Right cardiac atrium (tissue), 5 donors: ENCODE measurements at regions not wholly inside any gene's neighbourhood (a gene's known extent, or its start where the extent isn't known, plus 50 kb on each side); places are given as distances from the start of the nearest gene placed in this dataset.
"Not testable (repeated sequence)": the region's sequence is repeated elsewhere in the genome, so short reads cannot be mapped to it uniquely, and the experiment has no call there.

ENCODE experiments used
- ATAC-seq, 2 donors: fragments of 200-7000 bp; cut with Tn5 transposase; one replicate each; pipeline versions ENCODE4 v1.8.0 to v1.9.1; 2020; ENCODE audit warnings: moderate library complexity in 2 of 2, mild to moderate bottlenecking in 1 of 2
- DNase-seq, 3 donors: peaks; one replicate each; pipeline ENCODE4 v3.0.0-alpha.2; 2020
- H3K27ac ChIP-seq: one replicate; pipeline ENCODE4 v1.5.1; 2013; ENCODE audit warnings: mild to moderate bottlenecking, low read length, control low read depth, moderate library complexity
- H3K27me3 ChIP-seq: one replicate; pipeline ENCODE4 v1.6.1; 2013; ENCODE audit not compliant: control insufficient read depth, insufficient read depth
- H3K4me1 ChIP-seq: one replicate; pipeline ENCODE4 v1.6.1; 2013; ENCODE audit warnings: low read length; ENCODE audit not compliant: control insufficient read depth, insufficient read depth
- H3K4me3 ChIP-seq: one replicate; pipeline ENCODE4 v1.5.1; 2013; ENCODE audit warnings: low read length, control low read depth
- H3K9me3 ChIP-seq: one replicate; pipeline ENCODE4 v1.6.1; 2013; ENCODE audit warnings: low read length; ENCODE audit not compliant: control insufficient read depth
- WGBS: extraction: QIAGEN DNeasy Blood & Tissue Kit; methylation state at CpG from one replicate; pipeline ENCODE4 v1.1.7; 2013; 5-methylcytosine and 5-hydroxymethylcytosine counted together
- intact Hi-C, 4 donors: fragments of 100-400 bp; cut with DNase I; formaldehyde crosslinking; loops; one replicate each; pipeline versions ENCODE4 v1.11.0 to v1.14.0; 2022 to 2023
- donor health status: healthy with polysubstance abuse.
- donor health status: DM: no; HTN: yes; CAD: no.
- donor health status: DM: no; HTN: no; CAD: no.
- donor health status: DM: no; HTN: yes; CAD: no; lungs with severe emphysema.
- donor health status: DM: yes; HTN: yes; CAD: no.

DNA sequence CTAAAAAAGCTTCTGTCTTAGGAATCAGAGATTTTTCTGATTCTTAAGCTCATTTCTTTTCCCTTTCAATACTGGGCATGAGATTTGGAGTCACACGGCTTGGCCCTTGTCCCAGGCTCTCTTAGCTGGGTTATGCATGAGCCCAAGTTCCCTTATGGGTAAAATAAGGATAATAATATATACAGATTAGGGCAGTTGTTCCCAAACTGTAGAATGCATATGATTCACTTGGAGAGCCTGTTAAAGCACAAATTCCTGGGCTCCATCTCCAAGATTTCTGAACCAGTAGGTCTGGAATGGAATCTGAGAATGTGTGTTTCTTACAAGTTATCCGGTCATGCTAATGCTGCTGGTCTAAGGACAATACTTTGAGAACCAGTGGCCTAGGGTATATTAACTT is 154.0 kb downstream of the REEP3 start:
- DNase-seq: no peak
- ATAC-seq: no peak
- Histone ChIP-seq H3K27ac (no peak overlapping the region), H3K4me3 (no peak overlapping the region), H3K27me3 (no peaks in the 10 kb centered on the region), H3K9me3 (no peaks in the 10 kb centered on the region), H3K4me1 (peaks cover 8% of the 10 kb centered on the region)
- intact Hi-C loops: no loop called here
- WGBS: 75% methylated on average over 2 of the region's 2 CpGs

DNA sequence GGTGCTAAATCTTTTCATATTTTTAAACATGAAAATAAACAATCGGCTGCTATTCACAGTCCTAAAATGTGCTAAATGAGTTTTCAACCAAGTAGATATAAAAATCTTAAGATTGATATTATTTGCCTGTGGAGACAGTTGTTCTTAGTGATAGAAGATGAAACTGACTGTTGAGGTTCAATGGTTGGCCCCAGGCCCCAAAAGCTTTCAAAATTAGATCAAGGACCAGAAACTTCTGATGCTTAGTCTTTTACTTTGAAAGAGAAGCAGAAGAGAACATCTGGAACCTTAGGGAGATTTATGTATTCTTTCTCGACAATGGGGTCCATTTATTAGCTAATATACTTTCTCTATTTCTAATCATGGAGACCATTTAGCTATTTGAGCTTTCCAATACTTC is 155.8 kb downstream of the REEP3 start:
- Histone ChIP-seq H3K27me3 (no peaks in the 10 kb centered on the region), H3K27ac (no peak overlapping the region), H3K4me1 (peaks cover 6% of the 10 kb centered on the region), H3K4me3 (no peak overlapping the region), H3K9me3 (no peaks in the 10 kb centered on the region)
- ATAC-seq: no peak
- intact Hi-C loops: no loop called here
- WGBS: 88% methylated on average over 2 of the region's 2 CpGs
- DNase-seq: no peak

DNA sequence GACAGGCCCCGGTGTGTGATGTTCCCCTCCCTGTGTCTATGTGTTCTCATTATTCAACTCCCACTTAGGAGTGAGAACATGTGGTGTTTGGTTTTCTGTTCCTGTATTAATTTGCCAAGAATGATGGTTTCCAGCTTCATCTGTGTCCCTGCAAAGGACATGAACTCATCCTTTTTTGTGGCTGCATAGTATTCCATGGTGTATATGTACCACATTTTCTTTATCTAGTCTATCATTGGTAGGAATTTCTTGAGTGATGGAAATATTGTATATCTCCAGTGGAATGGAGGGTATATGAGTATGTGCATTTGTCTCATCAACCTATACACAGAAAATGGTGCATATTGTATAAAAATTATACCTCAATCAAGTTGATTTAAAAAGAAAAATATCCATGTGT is 159.3 kb downstream of the REEP3 start:
- ATAC-seq, H3K27ac ChIP-seq, H3K27me3 ChIP-seq, H3K9me3 ChIP-seq, DNase-seq, intact Hi-C loops, H3K4me1 ChIP-seq, H3K4me3 ChIP-seq: not testable (repeated sequence)
- 89% methylated on average over 1 of the region's 1 CpG for WGBS

DNA sequence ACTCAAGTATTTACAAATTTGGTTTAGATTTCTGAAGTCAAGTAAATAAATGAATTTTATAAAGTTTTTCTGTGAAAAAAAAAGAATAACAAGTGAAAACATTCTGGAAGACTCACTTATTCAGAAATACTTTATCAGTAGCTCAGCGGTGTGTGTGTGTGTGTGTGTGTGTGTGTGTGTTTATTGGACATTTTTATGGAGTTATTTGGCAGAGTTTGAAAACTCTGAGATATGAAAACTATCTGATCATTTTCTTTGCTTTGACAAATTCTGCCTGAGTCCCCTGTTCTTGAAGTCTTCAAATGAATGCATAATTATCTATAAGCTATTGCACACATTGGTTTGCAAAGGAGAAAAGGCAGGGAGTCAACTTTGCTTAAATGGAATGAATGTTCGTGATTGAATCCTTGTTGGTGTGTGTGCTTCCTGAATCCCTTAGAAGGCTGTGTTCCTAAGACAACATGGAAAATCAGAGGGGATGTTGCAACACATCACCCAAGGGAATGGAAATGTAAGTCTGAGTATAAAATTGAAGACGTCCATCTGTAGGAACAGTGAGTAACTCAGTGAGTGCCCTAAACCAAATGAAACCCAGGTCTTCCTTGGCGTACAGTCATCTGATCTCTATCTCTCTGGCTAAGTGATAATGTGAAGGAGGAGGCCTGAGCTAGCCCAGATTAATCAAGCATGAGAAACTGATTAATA is 160.9 kb downstream of the REEP3 start:
- 44% methylated on average over 4 of the region's 4 CpGs for whole genome bisulfite sequencing
- intact Hi-C loops: no loop called here
- no peaks in the 10 kb centered on the region for H3K4me1 ChIP-seq
- no peak overlapping the region for H3K27ac ChIP-seq
- no peak overlapping the region for H3K4me3 ChIP-seq
- no peaks in the 10 kb centered on the region for H3K27me3 ChIP-seq
- ATAC-seq: peak; percentile 97 to 98
- no peaks in the 10 kb centered on the region for H3K9me3 ChIP-seq
- DNase-seq: peak; percentile 19 to 71 (median 57)

DNA sequence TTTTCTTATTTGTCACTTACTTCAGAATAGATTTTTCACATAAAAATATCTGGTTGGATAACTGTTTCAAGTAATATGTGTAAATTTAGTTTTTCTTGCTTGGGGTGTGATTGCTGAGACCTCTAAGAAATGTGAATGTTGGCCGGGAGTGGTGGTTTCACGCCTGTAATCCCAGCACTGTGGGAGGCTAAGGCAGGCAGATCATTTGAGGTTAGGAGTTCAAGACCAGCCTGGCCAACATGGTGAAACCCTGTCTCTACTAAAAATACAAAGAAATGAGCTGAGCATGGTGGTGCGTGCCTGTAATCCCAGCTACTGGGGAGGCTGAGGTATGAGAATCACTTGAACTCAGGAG is 161.5 kb downstream of the REEP3 start:
- WGBS: 62% methylated on average over 3 of the region's 3 CpGs
- DNase-seq (peak in 2 of 3 donors; percentile 21 to 56), ATAC-seq (peak; percentile 59 to 66)
- H3K4me1 ChIP-seq, H3K4me3 ChIP-seq, H3K27me3 ChIP-seq, H3K27ac ChIP-seq, intact Hi-C loops, H3K9me3 ChIP-seq: not testable (repeated sequence)

DNA sequence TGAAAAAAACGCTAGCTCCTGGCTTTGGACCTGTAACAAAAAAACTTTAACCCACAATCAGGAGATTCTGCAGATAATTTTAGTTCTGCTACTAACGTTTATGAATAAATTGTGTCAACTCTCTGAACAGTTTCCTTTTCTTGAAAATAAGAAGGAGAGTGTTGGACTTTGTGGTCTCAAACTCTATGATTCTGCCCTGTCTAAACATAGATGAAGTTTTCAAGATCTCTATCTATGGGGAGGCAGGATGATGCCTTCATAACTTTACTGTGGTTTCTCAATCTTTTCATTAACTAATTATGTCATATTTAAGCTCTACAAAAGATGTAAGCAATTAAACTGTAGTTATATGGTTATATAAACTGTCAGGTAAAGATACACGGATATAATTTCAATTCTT is 162.0 kb downstream of the REEP3 start:
- Histone ChIP-seq H3K27me3 (no peaks in the 10 kb centered on the region), H3K4me1 (no peaks in the 10 kb centered on the region), H3K4me3 (no peak overlapping the region), H3K27ac (no peak overlapping the region), H3K9me3 (no peaks in the 10 kb centered on the region)
- no peak for DNase-seq
- 67% methylated on average over 3 of the region's 3 CpGs for WGBS
- ATAC-seq: no peak
- intact Hi-C loops: no loop called here

DNA sequence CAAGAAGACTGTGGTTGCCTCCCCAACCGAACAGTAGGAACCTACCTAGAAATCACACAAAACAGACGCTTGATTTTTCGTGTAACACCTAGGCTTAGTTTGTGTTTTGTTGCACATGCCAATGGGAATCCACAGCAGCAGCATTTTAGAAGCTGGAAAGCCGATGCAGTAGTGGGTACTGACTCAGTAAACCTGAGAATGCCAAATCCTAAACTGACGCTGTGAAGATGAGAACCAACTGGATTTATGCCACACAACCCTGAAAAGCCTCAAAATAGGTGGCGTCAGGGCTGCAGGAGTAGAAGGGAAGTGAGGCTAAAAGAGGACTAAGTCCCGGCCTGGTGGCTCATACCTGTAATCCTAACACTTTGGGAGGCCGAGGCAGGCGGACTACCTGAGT is 162.5 kb downstream of the REEP3 start:
- ATAC-seq: no peak
- Histone ChIP-seq H3K27ac (no peak overlapping the region), H3K4me1 (no peaks in the 10 kb centered on the region), H3K27me3 (no peaks in the 10 kb centered on the region), H3K9me3 (no peaks in the 10 kb centered on the region), H3K4me3 (no peak overlapping the region)
- intact Hi-C loops: no loop called here
- DNase-seq: no peak
- WGBS: 96% methylated on average over 9 of the region's 9 CpGs

DNA sequence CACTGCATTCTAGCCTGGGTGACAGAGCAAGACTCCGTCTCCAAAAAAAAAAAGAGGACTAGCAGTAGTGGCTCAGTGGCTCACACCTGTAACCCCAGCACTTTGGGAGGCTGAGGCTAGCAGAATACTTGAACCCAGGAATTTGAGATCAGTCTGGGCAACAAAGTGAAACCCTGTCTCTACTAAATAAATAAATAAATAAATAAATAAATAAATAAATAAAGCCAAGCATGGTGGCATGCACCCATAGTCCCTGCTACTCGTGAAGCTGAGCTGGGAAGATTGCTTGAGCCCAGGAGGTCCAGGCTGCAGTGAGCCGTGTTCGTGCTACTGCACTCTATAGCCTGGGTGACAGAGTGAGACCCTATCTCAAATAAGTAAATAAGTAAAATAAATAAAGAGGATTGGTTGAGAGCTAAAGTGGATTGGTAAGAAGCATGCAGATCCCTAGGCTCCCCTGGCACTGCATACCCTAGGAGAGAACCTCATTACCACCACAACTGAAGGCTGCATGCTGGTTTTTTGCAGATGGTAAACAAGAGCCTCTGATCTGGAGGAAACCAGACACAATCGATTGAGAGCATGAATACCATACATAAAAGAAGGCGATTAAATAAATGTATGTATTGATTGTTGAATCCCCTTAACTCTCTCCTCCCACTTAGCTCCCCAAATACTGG is 163.2 kb downstream of the REEP3 start:
- Histone ChIP-seq H3K4me3 (no peak overlapping the region), H3K27ac (no peak overlapping the region), H3K27me3 (no peaks in the 10 kb centered on the region), H3K4me1 (no peaks in the 10 kb centered on the region), H3K9me3 (no peaks in the 10 kb centered on the region)
- ATAC-seq (no peak), DNase-seq (no peak)
- intact Hi-C loops: no loop called here
- 92% methylated on average over 6 of the region's 6 CpGs for whole genome bisulfite sequencing

DNA sequence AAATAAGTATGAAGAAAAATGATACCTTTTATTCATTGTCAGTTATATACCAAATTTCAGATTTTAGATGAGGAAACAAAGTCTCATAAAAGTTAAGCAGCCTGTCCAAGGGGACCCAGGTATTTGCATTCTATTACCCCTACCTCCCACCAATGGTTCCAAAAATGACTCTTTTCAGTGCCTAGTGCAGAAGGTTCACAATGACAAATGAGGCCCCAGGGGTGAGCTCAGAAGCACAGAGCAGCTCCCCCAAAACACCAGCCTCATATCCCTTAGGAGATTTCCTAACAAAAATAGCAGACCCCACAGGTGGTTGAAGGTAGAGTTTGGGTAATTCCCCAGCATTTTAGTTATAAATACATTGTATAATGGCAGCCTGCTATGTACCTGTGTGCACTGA is 168.6 kb downstream of the REEP3 start:
- Histone ChIP-seq H3K27ac (no peak overlapping the region), H3K4me3 (no peak overlapping the region), H3K9me3 (no peaks in the 10 kb centered on the region), H3K4me1 (no peaks in the 10 kb centered on the region), H3K27me3 (no peaks in the 10 kb centered on the region)
- ATAC-seq: no peak
- intact Hi-C loops: no loop called here
- DNase-seq: no peak

DNA sequence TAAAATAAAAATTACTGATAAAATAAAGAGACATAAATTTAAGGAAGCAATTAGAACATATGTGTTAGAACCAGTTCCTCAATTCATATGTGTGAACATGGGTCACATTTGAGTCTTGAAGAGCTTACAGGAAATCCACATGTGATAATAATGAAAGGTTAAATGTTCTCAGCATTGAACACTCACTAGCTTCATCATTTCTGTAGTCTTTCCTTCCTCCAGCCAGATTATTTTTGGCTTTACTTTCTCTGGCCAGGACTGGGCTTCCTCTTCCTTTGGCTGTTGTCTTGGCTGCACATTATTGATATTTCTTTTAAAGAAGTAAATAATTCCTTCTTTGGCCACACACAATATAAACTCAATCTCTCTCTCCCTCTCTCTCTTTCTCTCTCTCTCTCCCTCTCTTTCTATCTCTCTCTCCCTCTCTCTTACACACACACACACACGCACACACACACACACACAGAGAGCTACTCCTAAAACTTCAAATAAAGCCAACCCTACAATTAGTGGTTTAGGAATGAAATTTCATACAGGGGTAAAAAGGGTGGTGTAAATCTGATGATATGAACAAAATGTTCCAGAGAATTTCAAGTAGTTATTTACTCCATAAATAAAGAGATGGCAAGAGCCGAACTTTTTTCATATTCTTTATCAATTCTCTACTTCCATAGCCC is 171.2 kb downstream of the REEP3 start:
- no peak overlapping the region for H3K4me3 ChIP-seq
- H3K9me3 ChIP-seq: no peaks in the 10 kb centered on the region
- WGBS: 49% methylated on average over 2 of the region's 2 CpGs
- intact Hi-C loops: no loop called here
- H3K4me1 ChIP-seq: no peaks in the 10 kb centered on the region
- H3K27me3 ChIP-seq: no peaks in the 10 kb centered on the region
- DNase-seq: peak in 1 of 3 donors; percentile 63
- peak; percentile 89 to 95 for ATAC-seq
- no peak overlapping the region for H3K27ac ChIP-seq

DNA sequence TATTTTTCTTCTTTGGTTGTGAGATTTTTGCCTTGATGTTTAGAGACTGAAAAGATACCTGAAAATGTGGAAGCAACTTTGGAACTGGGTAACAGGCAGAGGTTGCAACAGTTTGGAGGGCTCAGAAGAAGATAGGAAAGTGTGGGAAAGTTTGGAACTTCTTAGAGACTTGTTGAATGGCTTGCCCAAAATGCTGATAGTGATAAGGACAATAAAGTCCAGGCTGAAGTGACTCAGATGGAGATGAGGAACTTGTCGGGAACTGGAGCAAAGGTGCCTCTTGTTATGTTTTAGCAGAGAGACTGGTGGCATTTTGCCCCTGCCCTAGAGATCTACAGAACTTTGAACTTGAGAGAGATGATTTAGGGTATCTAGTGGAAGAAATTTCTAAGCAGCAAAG is 171.8 kb downstream of the REEP3 start:
- H3K4me3 ChIP-seq, DNase-seq, intact Hi-C loops, H3K27ac ChIP-seq, H3K4me1 ChIP-seq, H3K27me3 ChIP-seq, H3K9me3 ChIP-seq: not testable (repeated sequence)
- 38% methylated on average over 1 of the region's 1 CpG for WGBS
- peak in 1 of 2 donors; percentile 55 for ATAC-seq
